ENCODE measurements at regions not wholly inside any gene's neighbourhood (a gene's known extent, or its start where the extent isn't known, plus 50 kb on each side); places are given as distances from the start of the nearest gene placed in this dataset.

GRCh38 chr11:122494221-122494620, 161.3 kb upstream of the UBASH3B start:
- TF ChIP-seq CTCF (conservative IDR thresholded peaks at IDR 0.05; ENCODE audit: low read depth, low read length) (no peak), POLR2A (IDR thresholded peaks at IDR 0.05; ENCODE audit: low read depth, low read length) (no peak), FOS (IDR thresholded peaks at IDR 0.05; ENCODE audit: low read depth, low read length) (no peak), MAZ (IDR thresholded peaks at IDR 0.05; ENCODE audit: borderline replicate concordance, low read depth, low read length) (no peak), MAFK (IDR thresholded peaks at IDR 0.05; ENCODE audit: low read depth, low read length) (no peak), CEBPB (IDR thresholded peaks at IDR 0.05; ENCODE audit: low read depth, low read length) (no peak)
- TF ChIP-seq, protein P1, sequence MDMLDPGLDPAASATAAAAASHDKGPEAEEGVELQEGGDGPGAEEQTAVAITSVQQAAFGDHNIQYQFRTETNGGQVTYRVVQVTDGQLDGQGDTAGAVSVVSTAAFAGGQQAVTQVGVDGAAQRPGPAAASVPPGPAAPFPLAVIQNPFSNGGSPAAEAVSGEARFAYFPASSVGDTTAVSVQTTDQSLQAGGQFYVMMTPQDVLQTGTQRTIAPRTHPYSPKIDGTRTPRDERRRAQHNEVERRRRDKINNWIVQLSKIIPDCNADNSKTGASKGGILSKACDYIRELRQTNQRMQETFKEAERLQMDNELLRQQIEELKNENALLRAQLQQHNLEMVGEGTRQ (IDR thresholded peaks at IDR 0.05; ENCODE audit: low read depth, low read length) = no peak
